Mucosa of descending colon (tissue), 3 donors: ENCODE measurements at regions not wholly inside any gene's neighbourhood (a gene's known extent, or its start where the extent isn't known, plus 50 kb on each side); places are given as distances from the start of the nearest gene placed in this dataset.
"Not testable (repeated sequence)": the region's sequence is repeated elsewhere in the genome, so short reads cannot be mapped to it uniquely, and the experiment has no call there.

ENCODE experiments used
- ATAC-seq: fragments of 200-7000 bp; cut with Tn5 transposase; one replicate; pipeline ENCODE4 v1.9.1; 2020; ENCODE audit warnings: mild to moderate bottlenecking, moderate library complexity
- DNase-seq, 3 donors: peaks; one replicate each; pipeline ENCODE4 v3.0.0-alpha.2; 2020
- H3K36me3 ChIP-seq: fragments of 200-600 bp; one replicate; pipeline ENCODE4 v1.8.0; 2021; ENCODE audit warnings: low read depth, mild to moderate bottlenecking
- H3K4me1 ChIP-seq: fragments of 200-600 bp; one replicate; pipeline ENCODE4 v1.8.0; 2021; ENCODE audit warnings: low read depth, mild to moderate bottlenecking
- H3K4me3 ChIP-seq: fragments of 200-600 bp; one replicate; pipeline ENCODE4 v1.8.0; 2021; ENCODE audit warnings: mild to moderate bottlenecking
- H3K9me3 ChIP-seq: fragments of 200-600 bp; one replicate; pipeline ENCODE4 v1.8.0; 2021; ENCODE audit warnings: mild to moderate bottlenecking
- intact Hi-C, 2 donors: fragments of 100-400 bp; cut with DNase I in 1 of 2; cut with micrococcal nuclease in 1 of 2; formaldehyde crosslinking; loops; one replicate each; pipeline versions ENCODE4 v1.11.0 to v1.11.1; 2022; cut with DNase I, micrococcal nuclease
- TF ChIP-seq, protein P1 (sequence below): fragments of 200-600 bp; IDR thresholded peaks from one replicate; pipeline ENCODE4 v1.8.0; 2022; ENCODE audit warnings: antibody characterized with exemption, mild to moderate bottlenecking
- donor health status: DM: no; HTN: no; CAD: no; lungs with moderate emphysema.
- donor health status: DM: no; HTN: no; CAD: no.
- donor health status: DM: no; HTN: yes; CAD: no.

DNA sequence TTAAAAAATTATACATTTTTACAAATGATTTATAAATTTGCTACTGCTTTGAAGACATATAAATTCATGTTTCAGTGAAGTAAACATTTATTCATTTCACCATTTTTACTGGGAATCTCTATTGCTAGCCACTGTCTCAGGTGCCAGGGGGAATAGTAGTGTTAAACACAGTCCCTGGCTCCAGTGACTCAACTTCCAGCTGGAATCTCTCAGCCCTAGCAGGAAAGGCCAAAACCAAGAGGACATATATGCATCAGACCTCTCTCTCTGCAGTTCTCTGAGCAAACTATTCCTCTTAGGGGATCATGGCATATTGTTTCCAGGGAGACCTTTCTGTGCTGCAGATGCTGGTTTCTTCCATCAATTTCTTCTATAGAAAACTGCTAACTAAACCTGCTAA is 1009.0 kb upstream of the LCORL start:
- TF ChIP-seq, protein P1, sequence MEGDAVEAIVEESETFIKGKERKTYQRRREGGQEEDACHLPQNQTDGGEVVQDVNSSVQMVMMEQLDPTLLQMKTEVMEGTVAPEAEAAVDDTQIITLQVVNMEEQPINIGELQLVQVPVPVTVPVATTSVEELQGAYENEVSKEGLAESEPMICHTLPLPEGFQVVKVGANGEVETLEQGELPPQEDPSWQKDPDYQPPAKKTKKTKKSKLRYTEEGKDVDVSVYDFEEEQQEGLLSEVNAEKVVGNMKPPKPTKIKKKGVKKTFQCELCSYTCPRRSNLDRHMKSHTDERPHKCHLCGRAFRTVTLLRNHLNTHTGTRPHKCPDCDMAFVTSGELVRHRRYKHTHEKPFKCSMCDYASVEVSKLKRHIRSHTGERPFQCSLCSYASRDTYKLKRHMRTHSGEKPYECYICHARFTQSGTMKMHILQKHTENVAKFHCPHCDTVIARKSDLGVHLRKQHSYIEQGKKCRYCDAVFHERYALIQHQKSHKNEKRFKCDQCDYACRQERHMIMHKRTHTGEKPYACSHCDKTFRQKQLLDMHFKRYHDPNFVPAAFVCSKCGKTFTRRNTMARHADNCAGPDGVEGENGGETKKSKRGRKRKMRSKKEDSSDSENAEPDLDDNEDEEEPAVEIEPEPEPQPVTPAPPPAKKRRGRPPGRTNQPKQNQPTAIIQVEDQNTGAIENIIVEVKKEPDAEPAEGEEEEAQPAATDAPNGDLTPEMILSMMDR: no peak
- no peak for ATAC-seq
- no peak overlapping the region for H3K4me3 ChIP-seq
- no peaks in the 10 kb centered on the region for H3K4me1 ChIP-seq
- DNase-seq: no peak
- intact Hi-C loops: no loop called here
- H3K36me3 ChIP-seq: no peaks in the 10 kb centered on the region
- no peaks in the 10 kb centered on the region for H3K9me3 ChIP-seq

DNA sequence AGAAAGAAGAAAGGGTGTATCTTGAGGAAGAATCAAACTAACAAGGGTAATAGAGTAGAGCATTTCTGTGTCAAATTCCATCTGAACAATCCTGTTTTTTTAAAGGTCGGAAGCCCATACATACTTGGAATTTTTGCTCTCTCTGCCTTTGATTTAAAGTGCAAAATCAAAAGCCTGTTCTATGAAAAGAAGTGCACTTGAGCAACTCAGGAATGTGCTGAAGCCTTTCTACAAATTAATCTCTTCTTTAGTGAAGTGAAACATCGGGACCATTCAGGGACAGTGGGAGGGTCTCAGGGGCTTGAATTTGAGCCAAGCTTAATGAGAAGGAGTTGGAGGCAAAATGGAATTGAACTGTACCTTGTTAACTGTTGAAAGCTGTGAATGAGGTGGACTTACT is 1008.5 kb upstream of the LCORL start:
- TF ChIP-seq, protein P1: no peak
- ATAC-seq (no peak), DNase-seq (no peak)
- Histone ChIP-seq H3K9me3 (no peaks in the 10 kb centered on the region), H3K36me3 (no peaks in the 10 kb centered on the region), H3K4me1 (no peaks in the 10 kb centered on the region), H3K4me3 (no peak overlapping the region)
- intact Hi-C loops: no loop called here

DNA sequence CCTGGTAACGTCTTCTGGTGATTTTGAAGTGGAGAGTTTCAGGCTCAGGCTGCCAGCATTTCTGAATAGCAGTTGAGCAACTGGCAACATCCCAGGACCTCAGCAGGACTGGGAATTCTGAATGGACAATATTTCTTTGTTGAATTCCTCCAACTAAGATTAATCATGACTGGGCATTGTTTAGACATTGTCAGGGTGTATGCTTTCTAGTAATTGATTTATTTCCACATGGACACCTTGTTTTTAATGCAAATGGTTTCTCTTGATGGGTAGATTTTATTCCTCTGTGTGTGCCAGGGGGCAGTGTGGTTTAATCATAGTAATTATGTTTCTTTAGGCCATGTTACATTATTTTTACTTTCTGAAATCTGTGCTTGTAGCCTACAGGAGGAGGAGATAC is 1004.7 kb upstream of the LCORL start:
- Histone ChIP-seq H3K9me3 (no peaks in the 10 kb centered on the region), H3K36me3 (no peaks in the 10 kb centered on the region), H3K4me1 (no peaks in the 10 kb centered on the region), H3K4me3 (no peak overlapping the region)
- intact Hi-C loops: no loop called here
- ATAC-seq: no peak
- TF ChIP-seq, protein P1: no peak
- DNase-seq: no peak

DNA sequence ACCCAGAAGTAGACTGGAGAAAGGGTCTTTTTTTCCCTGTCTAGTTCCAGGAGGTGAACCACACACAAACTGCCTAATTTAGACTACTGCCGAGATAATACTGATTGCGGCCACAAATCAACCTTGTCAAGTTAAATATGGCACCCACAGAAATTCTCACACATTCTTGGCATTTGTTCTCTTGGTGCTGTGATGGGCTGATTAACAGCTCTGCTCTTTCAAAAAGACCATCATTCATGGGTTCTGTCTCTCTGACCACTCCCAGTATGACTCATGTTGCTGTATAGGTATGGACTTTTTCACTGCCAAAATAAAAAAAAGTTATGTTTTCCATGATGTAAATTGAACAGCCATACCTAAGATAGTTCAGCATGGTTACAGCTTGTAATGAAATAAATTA is 1003.5 kb upstream of the LCORL start:
- no peak for DNase-seq
- intact Hi-C loops: no loop called here
- Histone ChIP-seq H3K4me3 (no peak overlapping the region), H3K36me3 (no peaks in the 10 kb centered on the region), H3K9me3 (no peaks in the 10 kb centered on the region), H3K4me1 (no peaks in the 10 kb centered on the region)
- TF ChIP-seq, protein P1: no peak
- ATAC-seq: no peak

DNA sequence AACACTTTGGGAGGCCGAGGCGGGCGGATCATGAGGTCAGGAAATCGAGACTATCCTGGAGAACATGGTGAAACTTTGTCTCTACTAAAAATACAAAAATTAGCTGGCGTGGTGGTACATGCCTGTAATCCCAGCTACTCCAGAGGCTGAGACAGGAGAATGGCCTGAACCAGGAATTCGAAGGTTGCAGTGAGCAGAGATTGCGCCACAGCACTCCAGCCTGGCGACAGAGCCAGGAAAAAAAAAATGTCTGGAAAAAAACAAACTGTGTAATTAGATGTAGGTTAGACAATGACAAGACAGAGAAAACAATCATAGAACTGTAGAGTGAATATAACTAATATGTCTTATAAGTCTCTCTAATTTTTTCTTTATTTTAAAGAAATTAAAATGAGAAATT is 1002.5 kb upstream of the LCORL start:
- ATAC-seq (no peak), DNase-seq (no peak)
- Histone ChIP-seq H3K36me3 (no peaks in the 10 kb centered on the region), H3K9me3 (no peaks in the 10 kb centered on the region), H3K4me3 (no peak overlapping the region), H3K4me1 (no peaks in the 10 kb centered on the region)
- TF ChIP-seq, protein P1: no peak
- intact Hi-C loops: no loop called here

DNA sequence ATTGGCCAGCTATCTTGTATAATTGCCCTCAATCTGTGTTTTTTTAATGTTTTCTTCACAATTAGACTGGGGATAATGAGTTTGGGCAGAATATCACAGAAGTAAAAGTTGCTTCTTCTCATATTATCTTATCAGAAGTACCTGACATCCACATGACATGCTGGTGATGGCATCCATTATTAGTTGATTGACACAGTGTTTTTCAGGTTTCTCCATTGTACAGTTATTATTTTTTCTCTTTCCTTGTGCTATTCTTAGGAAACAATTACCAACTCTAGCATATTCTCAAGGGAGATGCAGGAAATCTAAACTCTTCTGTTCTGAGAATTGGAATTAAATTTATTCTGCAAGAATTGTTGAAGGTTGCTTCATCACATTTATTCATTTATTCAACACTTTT is 1000.1 kb upstream of the LCORL start:
- Histone ChIP-seq H3K4me3 (no peak overlapping the region), H3K36me3 (no peaks in the 10 kb centered on the region), H3K4me1 (no peaks in the 10 kb centered on the region), H3K9me3 (no peaks in the 10 kb centered on the region)
- DNase-seq (no peak), ATAC-seq (no peak)
- intact Hi-C loops: no loop called here
- TF ChIP-seq, protein P1: no peak

DNA sequence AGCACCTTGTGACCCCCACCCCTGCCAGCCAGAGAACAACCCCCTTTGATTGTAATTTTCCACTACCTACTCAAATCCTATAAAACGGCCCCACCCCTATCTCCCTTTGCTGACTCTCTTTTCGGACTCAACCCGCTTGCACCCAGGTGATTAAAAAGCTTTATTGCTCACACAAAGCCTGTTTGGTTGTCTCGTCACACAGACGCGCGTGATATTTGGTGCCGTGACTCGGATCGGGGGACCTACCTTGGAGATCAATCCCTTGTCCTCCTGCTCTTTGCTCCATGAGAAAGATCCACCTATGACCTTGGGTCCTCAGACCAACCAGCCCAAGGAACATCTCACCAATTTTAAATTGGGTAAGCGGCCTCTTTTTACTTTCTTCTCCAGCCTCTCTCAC is 995.0 kb upstream of the LCORL start:
- H3K4me3 ChIP-seq, intact Hi-C loops, H3K4me1 ChIP-seq, ATAC-seq, H3K9me3 ChIP-seq, H3K36me3 ChIP-seq, DNase-seq: not testable (repeated sequence)
